ENCODE measurements at regions not wholly inside any gene's neighbourhood (a gene's known extent, or its start where the extent isn't known, plus 50 kb on each side); places are given as distances from the start of the nearest gene placed in this dataset.

GRCh38 chr2:217004656-217005055, 144.8 kb upstream of the TNP1 start:
- no peak overlapping the region for H3K4me3 Mint-ChIP-seq
- no peaks in the 10 kb centered on the region for H3K36me3 Mint-ChIP-seq (ENCODE audit: low read depth)
- TF ChIP-seq, protein P1, sequence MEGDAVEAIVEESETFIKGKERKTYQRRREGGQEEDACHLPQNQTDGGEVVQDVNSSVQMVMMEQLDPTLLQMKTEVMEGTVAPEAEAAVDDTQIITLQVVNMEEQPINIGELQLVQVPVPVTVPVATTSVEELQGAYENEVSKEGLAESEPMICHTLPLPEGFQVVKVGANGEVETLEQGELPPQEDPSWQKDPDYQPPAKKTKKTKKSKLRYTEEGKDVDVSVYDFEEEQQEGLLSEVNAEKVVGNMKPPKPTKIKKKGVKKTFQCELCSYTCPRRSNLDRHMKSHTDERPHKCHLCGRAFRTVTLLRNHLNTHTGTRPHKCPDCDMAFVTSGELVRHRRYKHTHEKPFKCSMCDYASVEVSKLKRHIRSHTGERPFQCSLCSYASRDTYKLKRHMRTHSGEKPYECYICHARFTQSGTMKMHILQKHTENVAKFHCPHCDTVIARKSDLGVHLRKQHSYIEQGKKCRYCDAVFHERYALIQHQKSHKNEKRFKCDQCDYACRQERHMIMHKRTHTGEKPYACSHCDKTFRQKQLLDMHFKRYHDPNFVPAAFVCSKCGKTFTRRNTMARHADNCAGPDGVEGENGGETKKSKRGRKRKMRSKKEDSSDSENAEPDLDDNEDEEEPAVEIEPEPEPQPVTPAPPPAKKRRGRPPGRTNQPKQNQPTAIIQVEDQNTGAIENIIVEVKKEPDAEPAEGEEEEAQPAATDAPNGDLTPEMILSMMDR (IDR thresholded peaks at IDR 0.05), result no peak
- DNase-seq, result no peak
- H3K27ac Mint-ChIP-seq, result peak overlapping the region; percentile 29
- H3K27me3 Mint-ChIP-seq (ENCODE audit: low read depth, poor library complexity), result peaks cover 3% of the 10 kb centered on the region
- peaks cover 5% of the 10 kb centered on the region for H3K9me3 Mint-ChIP-seq
- H3K4me1 Mint-ChIP-seq, result peaks cover 8% of the 10 kb centered on the region

DNA sequence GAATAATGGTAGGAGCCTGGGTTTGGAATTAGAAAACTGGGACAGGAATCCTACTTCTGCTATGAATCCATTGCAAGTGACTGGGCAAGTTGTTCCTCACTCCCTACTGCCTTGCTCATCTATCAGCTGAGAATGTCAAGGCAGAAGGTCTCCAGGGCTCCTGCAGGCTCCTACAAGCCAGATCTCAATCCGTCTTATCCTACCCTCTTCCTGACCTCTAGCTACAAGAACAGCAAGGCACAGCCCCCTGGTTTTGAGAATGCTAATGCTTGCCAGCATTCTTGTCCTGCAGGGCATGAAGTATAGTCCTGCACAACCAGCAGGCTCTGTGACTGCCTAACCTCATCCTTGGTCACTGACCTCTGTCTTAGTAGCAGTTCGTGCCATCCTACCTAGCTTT, 141.9 kb upstream of the TNP1 start:
- no peak for DNase-seq
- Mint-ChIP-seq H3K36me3 (ENCODE audit: low read depth) (no peaks in the 10 kb centered on the region), H3K27me3 (ENCODE audit: low read depth, poor library complexity) (peaks cover 7% of the 10 kb centered on the region), H3K9me3 (peaks cover 5% of the 10 kb centered on the region), H3K4me3 (no peak overlapping the region), H3K27ac (no peak overlapping the region), H3K4me1 (peaks cover 8% of the 10 kb centered on the region)
- TF ChIP-seq, protein P1 (IDR thresholded peaks at IDR 0.05), result no peak

- Mint-ChIP-seq H3K27me3 (ENCODE audit: low read depth, poor library complexity) (peaks cover 4% of the 10 kb centered on the region), H3K27ac (no peak overlapping the region), H3K4me1 (peaks cover 15% of the 10 kb centered on the region), H3K4me3 (no peak overlapping the region), H3K36me3 (ENCODE audit: low read depth) (no peaks in the 10 kb centered on the region), H3K9me3 (peaks cover 5% of the 10 kb centered on the region)
- DNase-seq, result no peak
- TF ChIP-seq, protein P1 (IDR thresholded peaks at IDR 0.05), result no peak
Measured at GRCh38 chr2:217000406-217000805, 140.5 kb upstream of the TNP1 start.

DNA sequence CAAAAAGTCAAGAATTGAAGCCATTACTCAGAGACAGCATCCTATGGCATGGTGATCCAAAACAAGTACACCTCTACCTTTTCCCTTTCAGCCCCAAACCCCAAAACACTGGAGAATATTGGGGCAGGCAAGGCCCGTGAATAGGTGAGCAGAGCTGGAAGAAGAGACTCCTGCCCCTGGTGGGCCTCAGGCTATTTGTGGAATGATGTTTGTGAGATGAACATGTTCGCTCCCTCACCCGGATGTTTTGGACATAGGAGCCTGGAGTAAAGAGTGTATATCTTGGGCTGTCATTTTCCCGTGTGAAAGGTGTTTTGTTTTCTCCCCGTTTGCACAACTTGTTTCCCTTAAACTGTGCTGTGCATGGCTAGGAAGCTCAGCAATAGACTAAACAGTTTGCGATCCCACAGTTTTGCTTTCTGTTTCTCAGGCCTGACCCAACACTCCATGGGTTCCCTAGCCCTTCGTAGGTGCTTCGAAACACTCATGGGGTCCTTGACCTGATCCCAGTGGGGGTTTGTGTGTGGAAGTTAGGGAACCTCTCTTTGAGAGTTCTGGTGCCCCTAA, 136.5 kb upstream of the TNP1 start:
- Mint-ChIP-seq H3K27me3 (ENCODE audit: low read depth, poor library complexity) (peaks cover 4% of the 10 kb centered on the region), H3K4me3 (no peak overlapping the region), H3K27ac (no peak overlapping the region), H3K36me3 (ENCODE audit: low read depth) (no peaks in the 10 kb centered on the region), H3K9me3 (peaks cover 4% of the 10 kb centered on the region), H3K4me1 (peaks cover 29% of the 10 kb centered on the region)
- TF ChIP-seq, protein P1 (IDR thresholded peaks at IDR 0.05), result no peak
- no peak for DNase-seq

DNA sequence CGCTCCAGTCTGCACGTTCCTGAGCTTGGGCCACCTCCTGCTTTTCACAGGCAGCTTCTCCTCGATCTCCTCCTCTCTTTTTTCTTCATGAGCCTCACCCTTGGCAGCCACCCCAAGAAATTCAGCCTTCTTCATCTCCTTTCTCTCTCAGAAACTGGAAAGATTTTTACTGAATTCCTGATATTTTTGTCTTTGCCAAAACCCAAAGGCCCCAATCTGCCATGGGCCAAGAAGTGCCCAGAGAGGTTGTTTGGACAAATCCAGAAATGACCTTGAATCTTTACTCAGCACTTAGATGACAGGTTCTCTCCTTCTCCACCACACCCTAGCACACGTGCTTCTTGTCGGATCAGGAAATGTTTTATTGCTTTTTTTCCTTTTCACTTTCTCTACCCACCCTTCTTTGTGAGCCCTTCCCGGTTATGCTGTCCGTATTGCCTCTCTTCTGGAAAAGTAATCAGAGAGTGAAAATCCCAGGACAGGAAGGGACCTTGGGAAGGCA, 134.5 kb upstream of the TNP1 start:
- H3K36me3 Mint-ChIP-seq (ENCODE audit: low read depth), result no peaks in the 10 kb centered on the region
- DNase-seq, result no peak
- no peak overlapping the region for H3K4me3 Mint-ChIP-seq
- no peak overlapping the region for H3K27ac Mint-ChIP-seq
- TF ChIP-seq, protein P1 (IDR thresholded peaks at IDR 0.05), result no peak
- H3K9me3 Mint-ChIP-seq, result peaks cover 5% of the 10 kb centered on the region
- peaks cover 29% of the 10 kb centered on the region for H3K4me1 Mint-ChIP-seq
- H3K27me3 Mint-ChIP-seq (ENCODE audit: low read depth, poor library complexity), result peaks cover 4% of the 10 kb centered on the region

GRCh38 chr2:216992056-216992675, 132.3 kb upstream of the TNP1 start:
- no peak for DNase-seq
- no peaks in the 10 kb centered on the region for H3K36me3 Mint-ChIP-seq (ENCODE audit: low read depth)
- H3K4me3 Mint-ChIP-seq, result no peak overlapping the region
- H3K27me3 Mint-ChIP-seq (ENCODE audit: low read depth, poor library complexity), result peaks cover 4% of the 10 kb centered on the region
- peaks cover 44% of the 10 kb centered on the region for H3K4me1 Mint-ChIP-seq
- no peak overlapping the region for H3K27ac Mint-ChIP-seq
- TF ChIP-seq, protein P1 (IDR thresholded peaks at IDR 0.05), result no peak
- peaks cover 5% of the 10 kb centered on the region for H3K9me3 Mint-ChIP-seq

All from nephron progenitor cell (in vitro differentiated cells).